Osteoblast (primary cell): ENCODE measurements at regions not wholly inside any gene's neighbourhood (a gene's known extent, or its start where the extent isn't known, plus 50 kb on each side); places are given as distances from the start of the nearest gene placed in this dataset.

Experiments
- DNase-seq: peaks from one replicate; pipeline ENCODE4 v3.0.0; 2011; ENCODE audit warnings: low spot score, mixed read lengths; ENCODE audit not compliant: insufficient read length; ENCODE audit errors: missing footprints
- H2AFZ ChIP-seq: 2 replicates; pipeline ENCODE4 v1.6.0; 2011; ENCODE audit warnings: mild to moderate bottlenecking, low read length
- H3K27ac ChIP-seq: 2 replicates; pipeline ENCODE4 v1.5.1; 2011; ENCODE audit warnings: mild to moderate bottlenecking, low read depth, low read length, moderate library complexity
- H3K27me3 ChIP-seq: 2 replicates; pipeline ENCODE4 v1.6.0; 2012; ENCODE audit warnings: mild to moderate bottlenecking, control low read depth, inconsistent platforms, low read length, moderate library complexity; ENCODE audit not compliant: insufficient read depth
- H3K36me3 ChIP-seq: 2 replicates; pipeline ENCODE4 v1.5.1; 2011; ENCODE audit warnings: mild to moderate bottlenecking, low read length, control low read depth, moderate library complexity; ENCODE audit not compliant: insufficient read depth
- H3K4me1 ChIP-seq: 2 replicates; pipeline ENCODE4 v1.5.1; 2011; ENCODE audit warnings: mild to moderate bottlenecking, low read length, control low read depth, moderate library complexity; ENCODE audit not compliant: insufficient read depth
- H3K4me2 ChIP-seq: 2 replicates; pipeline ENCODE4 v1.6.0; 2011; ENCODE audit warnings: mild to moderate bottlenecking, low read length; ENCODE audit not compliant: insufficient read depth
- H3K4me3 ChIP-seq: fragments of 200-600 bp; sonication (generic); 3 replicates; pipeline ENCODE4 v1.5.1; 2012; ENCODE audit warnings: mild to moderate bottlenecking, low read length, inconsistent platforms; ENCODE audit not compliant: insufficient read depth
- H3K79me2 ChIP-seq: 2 replicates; pipeline ENCODE4 v1.6.0; 2012; ENCODE audit warnings: mild to moderate bottlenecking, low read length, control low read depth, inconsistent platforms; ENCODE audit not compliant: insufficient read depth
- H3K9me3 ChIP-seq: 2 replicates; pipeline ENCODE4 v1.5.1; 2011; ENCODE audit warnings: low read depth, low read length, control low read depth
- H4K20me1 ChIP-seq: 2 replicates; pipeline ENCODE4 v1.6.0; 2012; ENCODE audit warnings: mild to moderate bottlenecking, low read length, control low read depth; ENCODE audit not compliant: insufficient read depth
- CTCF ChIP-seq: IDR thresholded peaks from 2 replicates; pipeline ENCODE4 v1.5.1; 2011; ENCODE audit warnings: mild to moderate bottlenecking, low read depth, low read length, moderate library complexity; ENCODE audit errors: extremely low read depth

- no peaks in the 10 kb centered on the region for H3K4me1 ChIP-seq
- H3K9me3 ChIP-seq: peaks cover 7% of the 10 kb centered on the region
- no peaks in the 10 kb centered on the region for H3K36me3 ChIP-seq
- H3K4me3 ChIP-seq: no peak overlapping the region
- DNase-seq: no peak
- no peak overlapping the region for H3K4me2 ChIP-seq
- H2AFZ ChIP-seq: no peak overlapping the region
- H3K79me2 ChIP-seq: no peaks in the 10 kb centered on the region
- H3K27ac ChIP-seq: no peak overlapping the region
- H4K20me1 ChIP-seq: no peaks in the 10 kb centered on the region
- no peaks in the 10 kb centered on the region for H3K27me3 ChIP-seq
- no peak for TF ChIP-seq CTCF
These were observed 127.4 kb upstream of the DEPDC1 start for GRCh38 chr1:68624233-68624632.

DNA sequence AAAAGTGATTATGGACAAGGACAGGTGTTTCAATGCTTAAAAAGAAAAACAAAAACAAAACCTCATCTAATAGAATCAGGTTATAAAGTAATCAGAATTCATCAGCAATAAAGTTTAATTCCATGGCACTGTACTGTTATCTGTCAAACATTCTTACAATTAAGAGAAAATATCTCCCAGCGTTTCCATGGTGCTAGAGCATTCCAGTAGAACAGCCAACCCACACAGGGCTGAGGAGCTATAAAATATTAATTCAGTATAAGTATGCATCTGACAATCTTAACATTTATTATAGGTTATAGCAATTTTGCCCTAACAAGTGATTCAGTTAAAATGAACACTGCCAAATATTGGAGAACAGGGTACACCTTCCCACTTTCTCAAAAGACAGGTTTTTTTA, 128.7 kb upstream of the DEPDC1 start:
- DNase-seq: no peak
- Histone ChIP-seq H3K27ac (no peak overlapping the region), H3K4me1 (no peaks in the 10 kb centered on the region), H3K36me3 (no peaks in the 10 kb centered on the region), H2AFZ (no peak overlapping the region), H3K27me3 (no peaks in the 10 kb centered on the region), H3K79me2 (no peaks in the 10 kb centered on the region), H3K9me3 (peaks cover 3% of the 10 kb centered on the region), H4K20me1 (no peaks in the 10 kb centered on the region), H3K4me3 (no peak overlapping the region), H3K4me2 (no peak overlapping the region)
- TF ChIP-seq CTCF: no peak

DNA sequence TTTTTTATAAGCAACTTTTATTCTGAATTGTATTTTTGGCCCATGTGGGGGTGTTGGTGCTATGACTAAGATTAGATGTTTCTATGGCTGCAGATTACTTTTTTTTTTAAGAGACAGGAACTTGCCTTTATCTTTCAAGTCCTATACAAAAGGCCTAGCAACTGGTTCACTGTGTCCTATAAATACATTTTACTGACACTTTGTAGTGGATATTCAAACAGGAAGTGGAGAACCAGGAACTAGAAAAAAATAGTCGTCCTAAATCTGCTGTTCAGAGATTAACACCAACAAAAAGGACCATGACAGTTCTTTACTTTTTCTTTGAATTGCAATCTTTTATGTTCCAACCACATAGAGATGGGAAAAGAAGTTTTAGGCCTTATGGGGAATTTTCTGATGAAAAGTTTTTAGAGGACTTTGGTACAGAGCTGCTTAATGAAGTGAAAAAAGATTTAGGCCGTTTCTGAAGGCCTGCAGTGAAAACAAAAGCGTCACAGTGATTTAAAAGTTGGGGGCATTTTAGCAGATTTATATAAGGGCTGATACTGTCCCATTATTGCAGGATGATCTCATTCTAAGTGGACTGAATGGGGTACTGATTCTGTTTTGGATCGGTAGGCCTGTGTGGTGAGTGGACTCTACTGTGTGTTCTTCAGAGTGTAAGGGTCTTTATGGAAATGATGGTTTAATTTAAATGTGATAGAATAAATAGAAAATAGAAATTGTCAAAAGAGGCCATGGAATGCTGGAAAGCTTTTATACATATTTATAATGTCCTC, 136.4 kb upstream of the DEPDC1 start:
- Histone ChIP-seq H4K20me1 (no peaks in the 10 kb centered on the region), H3K4me1 (no peaks in the 10 kb centered on the region), H3K27ac (no peak overlapping the region), H2AFZ (no peak overlapping the region), H3K36me3 (no peaks in the 10 kb centered on the region), H3K4me2 (no peak overlapping the region), H3K27me3 (no peaks in the 10 kb centered on the region), H3K9me3 (no peaks in the 10 kb centered on the region), H3K4me3 (no peak overlapping the region), H3K79me2 (no peaks in the 10 kb centered on the region)
- no peak for TF ChIP-seq CTCF
- DNase-seq: no peak

DNA sequence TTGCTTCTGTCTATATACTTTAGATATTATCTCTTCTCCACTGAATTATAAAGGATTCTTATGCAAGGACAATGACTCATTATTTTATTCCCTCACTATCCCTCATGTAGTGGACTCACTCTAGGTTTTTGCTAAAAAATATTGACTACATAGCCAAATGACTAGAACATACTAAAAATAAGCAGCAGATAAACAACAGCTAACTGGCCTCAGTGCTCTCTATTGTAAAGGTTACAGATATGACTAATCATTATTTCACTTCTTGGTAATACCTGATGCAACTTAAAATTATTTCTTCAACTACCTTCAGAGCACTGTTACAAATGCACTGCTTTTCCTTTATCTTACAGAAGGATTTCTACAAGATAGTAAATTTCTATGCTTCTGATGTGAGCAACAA, 147.6 kb upstream of the DEPDC1 start:
- H4K20me1 ChIP-seq: no peaks in the 10 kb centered on the region
- no peak overlapping the region for H3K4me3 ChIP-seq
- H3K27me3 ChIP-seq: no peaks in the 10 kb centered on the region
- DNase-seq: no peak
- H3K4me1 ChIP-seq: no peaks in the 10 kb centered on the region
- H3K79me2 ChIP-seq: no peaks in the 10 kb centered on the region
- H3K4me2 ChIP-seq: no peak overlapping the region
- H3K36me3 ChIP-seq: no peaks in the 10 kb centered on the region
- H2AFZ ChIP-seq: no peak overlapping the region
- H3K9me3 ChIP-seq: no peaks in the 10 kb centered on the region
- no peak for TF ChIP-seq CTCF
- no peak overlapping the region for H3K27ac ChIP-seq
